ENCODE measurements at regions not wholly inside any gene's neighbourhood (a gene's known extent, or its start where the extent isn't known, plus 50 kb on each side); places are given as distances from the start of the nearest gene placed in this dataset.

- no peaks in the 10 kb centered on the region for H3K36me3 ChIP-seq (ENCODE audit: control insufficient read depth, insufficient read depth, low read length)
- DNase-seq, result no peak
- H3K27me3 ChIP-seq (replicated peaks; ENCODE audit: control insufficient read depth, insufficient read depth, low read length, poor library complexity, severe bottlenecking), result no peaks in the 10 kb centered on the region
- no peaks in the 10 kb centered on the region for H3K4me1 ChIP-seq (ENCODE audit: control insufficient read depth, insufficient read depth, low read length, poor library complexity, severe bottlenecking)
- H3K4me3 ChIP-seq (ENCODE audit: insufficient read depth, low read depth, low read length, poor library complexity, severe bottlenecking), result no peak overlapping the region
- H3K9me3 ChIP-seq (ENCODE audit: control insufficient read depth, low read length), result no peaks in the 10 kb centered on the region
- H3K27ac ChIP-seq (ENCODE audit: insufficient read depth, low read length, poor library complexity, severe bottlenecking), result no peak overlapping the region
These were observed 407.6 kb upstream of the BOD1L1 start for GRCh38 chr4:14035076-14035475.

DNA sequence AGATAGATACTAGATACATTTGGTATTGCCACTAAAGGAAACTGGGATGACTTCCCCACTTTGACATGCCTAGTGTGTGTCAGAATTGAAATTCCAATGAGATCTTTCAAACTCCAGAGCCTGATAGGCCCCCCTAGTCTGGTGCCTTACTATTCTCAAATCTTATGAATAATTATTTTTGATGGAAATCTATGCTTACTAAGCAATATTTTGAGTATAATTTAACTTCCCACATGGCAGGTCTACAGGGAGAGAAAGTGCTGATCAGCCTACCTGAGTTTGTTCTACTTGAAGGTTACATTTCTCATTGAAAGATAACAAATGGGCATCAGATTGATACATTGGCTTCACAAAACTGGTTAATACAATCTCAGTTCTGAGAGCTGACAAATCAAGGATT is 415.7 kb upstream of the BOD1L1 start:
- H3K27me3 ChIP-seq (replicated peaks; ENCODE audit: control insufficient read depth, insufficient read depth, low read length, poor library complexity, severe bottlenecking), result no peaks in the 10 kb centered on the region
- no peaks in the 10 kb centered on the region for H3K36me3 ChIP-seq (ENCODE audit: control insufficient read depth, insufficient read depth, low read length)
- H3K4me3 ChIP-seq (ENCODE audit: insufficient read depth, low read depth, low read length, poor library complexity, severe bottlenecking), result no peak overlapping the region
- H3K27ac ChIP-seq (ENCODE audit: insufficient read depth, low read length, poor library complexity, severe bottlenecking), result no peak overlapping the region
- no peaks in the 10 kb centered on the region for H3K9me3 ChIP-seq (ENCODE audit: control insufficient read depth, low read length)
- no peak for DNase-seq
- no peaks in the 10 kb centered on the region for H3K4me1 ChIP-seq (ENCODE audit: control insufficient read depth, insufficient read depth, low read length, poor library complexity, severe bottlenecking)

- no peak for DNase-seq
- Histone ChIP-seq H3K36me3 (ENCODE audit: control insufficient read depth, insufficient read depth, low read length) (no peaks in the 10 kb centered on the region), H3K9me3 (ENCODE audit: control insufficient read depth, low read length) (no peaks in the 10 kb centered on the region), H3K4me1 (ENCODE audit: control insufficient read depth, insufficient read depth, low read length, poor library complexity, severe bottlenecking) (no peaks in the 10 kb centered on the region), H3K27ac (ENCODE audit: insufficient read depth, low read length, poor library complexity, severe bottlenecking) (no peak overlapping the region), H3K4me3 (ENCODE audit: insufficient read depth, low read depth, low read length, poor library complexity, severe bottlenecking) (no peak overlapping the region), H3K27me3 (replicated peaks; ENCODE audit: control insufficient read depth, insufficient read depth, low read length, poor library complexity, severe bottlenecking) (no peaks in the 10 kb centered on the region)
These were observed 419.1 kb upstream of the BOD1L1 start for GRCh38 chr4:14046642-14047041.

GRCh38 chr4:14047840-14048239 is 420.3 kb upstream of the BOD1L1 start:
- H3K4me3 ChIP-seq (ENCODE audit: insufficient read depth, low read depth, low read length, poor library complexity, severe bottlenecking), result no peak overlapping the region
- H3K36me3 ChIP-seq (ENCODE audit: control insufficient read depth, insufficient read depth, low read length), result no peaks in the 10 kb centered on the region
- no peak for DNase-seq
- H3K4me1 ChIP-seq (ENCODE audit: control insufficient read depth, insufficient read depth, low read length, poor library complexity, severe bottlenecking), result no peaks in the 10 kb centered on the region
- no peaks in the 10 kb centered on the region for H3K27me3 ChIP-seq (replicated peaks; ENCODE audit: control insufficient read depth, insufficient read depth, low read length, poor library complexity, severe bottlenecking)
- no peaks in the 10 kb centered on the region for H3K9me3 ChIP-seq (ENCODE audit: control insufficient read depth, low read length)
- H3K27ac ChIP-seq (ENCODE audit: insufficient read depth, low read length, poor library complexity, severe bottlenecking), result no peak overlapping the region

- H3K27ac ChIP-seq (ENCODE audit: insufficient read depth, low read length, poor library complexity, severe bottlenecking), result no peak overlapping the region
- no peaks in the 10 kb centered on the region for H3K4me1 ChIP-seq (ENCODE audit: control insufficient read depth, insufficient read depth, low read length, poor library complexity, severe bottlenecking)
- no peaks in the 10 kb centered on the region for H3K9me3 ChIP-seq (ENCODE audit: control insufficient read depth, low read length)
- DNase-seq, result no peak
- no peak overlapping the region for H3K4me3 ChIP-seq (ENCODE audit: insufficient read depth, low read depth, low read length, poor library complexity, severe bottlenecking)
- no peaks in the 10 kb centered on the region for H3K36me3 ChIP-seq (ENCODE audit: control insufficient read depth, insufficient read depth, low read length)
- H3K27me3 ChIP-seq (replicated peaks; ENCODE audit: control insufficient read depth, insufficient read depth, low read length, poor library complexity, severe bottlenecking), result no peaks in the 10 kb centered on the region
These were observed 422.4 kb upstream of the BOD1L1 start for GRCh38 chr4:14049946-14050345.

- Histone ChIP-seq H3K36me3 (ENCODE audit: control insufficient read depth, insufficient read depth, low read length) (no peaks in the 10 kb centered on the region), H3K27me3 (replicated peaks; ENCODE audit: control insufficient read depth, insufficient read depth, low read length, poor library complexity, severe bottlenecking) (no peaks in the 10 kb centered on the region), H3K27ac (ENCODE audit: insufficient read depth, low read length, poor library complexity, severe bottlenecking) (no peak overlapping the region), H3K9me3 (ENCODE audit: control insufficient read depth, low read length) (no peaks in the 10 kb centered on the region), H3K4me3 (ENCODE audit: insufficient read depth, low read depth, low read length, poor library complexity, severe bottlenecking) (no peak overlapping the region), H3K4me1 (ENCODE audit: control insufficient read depth, insufficient read depth, low read length, poor library complexity, severe bottlenecking) (no peaks in the 10 kb centered on the region)
- DNase-seq, result no peak
These were observed 425.8 kb upstream of the BOD1L1 start for GRCh38 chr4:14053291-14053690.

DNA sequence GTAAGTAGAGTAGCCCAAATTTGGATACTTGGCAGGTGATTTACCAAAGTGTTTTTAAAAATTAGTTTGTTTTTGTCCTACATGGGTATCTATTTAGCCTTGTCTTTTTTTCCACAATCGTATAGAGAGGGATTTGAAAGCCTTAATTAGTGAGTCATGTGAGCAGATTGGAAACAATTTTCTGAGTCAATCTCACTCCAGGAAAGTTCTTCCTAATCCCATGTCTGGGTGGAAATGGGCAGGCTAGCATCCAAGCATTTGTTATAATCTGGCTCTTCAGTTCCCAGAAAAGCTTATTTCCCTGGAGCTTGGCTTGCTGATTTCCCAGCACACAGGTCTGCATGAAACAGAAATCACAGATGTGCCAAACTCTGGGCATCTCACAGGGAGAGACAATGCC is 426.9 kb upstream of the BOD1L1 start:
- DNase-seq, result no peak
- no peaks in the 10 kb centered on the region for H3K36me3 ChIP-seq (ENCODE audit: control insufficient read depth, insufficient read depth, low read length)
- no peaks in the 10 kb centered on the region for H3K4me1 ChIP-seq (ENCODE audit: control insufficient read depth, insufficient read depth, low read length, poor library complexity, severe bottlenecking)
- H3K9me3 ChIP-seq (ENCODE audit: control insufficient read depth, low read length), result no peaks in the 10 kb centered on the region
- H3K4me3 ChIP-seq (ENCODE audit: insufficient read depth, low read depth, low read length, poor library complexity, severe bottlenecking), result no peak overlapping the region
- no peaks in the 10 kb centered on the region for H3K27me3 ChIP-seq (replicated peaks; ENCODE audit: control insufficient read depth, insufficient read depth, low read length, poor library complexity, severe bottlenecking)
- H3K27ac ChIP-seq (ENCODE audit: insufficient read depth, low read length, poor library complexity, severe bottlenecking), result no peak overlapping the region

- Histone ChIP-seq H3K4me3 (ENCODE audit: insufficient read depth, low read depth, low read length, poor library complexity, severe bottlenecking) (no peak overlapping the region), H3K36me3 (ENCODE audit: control insufficient read depth, insufficient read depth, low read length) (no peaks in the 10 kb centered on the region), H3K9me3 (ENCODE audit: control insufficient read depth, low read length) (no peaks in the 10 kb centered on the region), H3K27ac (ENCODE audit: insufficient read depth, low read length, poor library complexity, severe bottlenecking) (no peak overlapping the region), H3K4me1 (ENCODE audit: control insufficient read depth, insufficient read depth, low read length, poor library complexity, severe bottlenecking) (no peaks in the 10 kb centered on the region), H3K27me3 (replicated peaks; ENCODE audit: control insufficient read depth, insufficient read depth, low read length, poor library complexity, severe bottlenecking) (no peaks in the 10 kb centered on the region)
- no peak for DNase-seq
These were observed 431.5 kb upstream of the BOD1L1 start for GRCh38 chr4:14059006-14059405.

GRCh38 chr4:14064984-14065383 is 437.5 kb upstream of the BOD1L1 start:
- H3K4me3 ChIP-seq (ENCODE audit: insufficient read depth, low read depth, low read length, poor library complexity, severe bottlenecking), result no peak overlapping the region
- H3K4me1 ChIP-seq (ENCODE audit: control insufficient read depth, insufficient read depth, low read length, poor library complexity, severe bottlenecking), result no peaks in the 10 kb centered on the region
- H3K36me3 ChIP-seq (ENCODE audit: control insufficient read depth, insufficient read depth, low read length), result no peaks in the 10 kb centered on the region

DNA sequence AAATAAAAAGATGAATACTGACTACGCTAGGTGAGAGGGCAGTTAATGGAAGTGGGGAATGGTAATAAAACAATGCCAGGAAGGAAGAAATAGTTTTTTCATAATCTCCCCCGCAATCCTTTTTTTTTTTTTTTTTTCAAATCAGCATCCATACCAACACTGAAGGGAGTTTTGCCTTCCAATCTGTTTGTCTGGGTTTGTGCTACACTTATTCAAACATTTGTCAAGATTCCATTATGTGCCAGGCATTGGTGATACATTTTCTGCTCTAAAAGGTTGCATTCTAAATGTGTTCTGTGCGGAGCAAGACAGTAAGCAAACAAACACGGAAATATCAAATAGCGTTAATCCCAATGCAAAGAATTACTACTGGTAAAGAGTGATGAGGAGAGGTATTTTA is 437.9 kb upstream of the BOD1L1 start:
- no peak for DNase-seq

More at GRCh38 chr4:14064984-14065383, 437.5 kb upstream of the BOD1L1 start:
- H3K9me3 ChIP-seq (ENCODE audit: control insufficient read depth, low read length), result no peaks in the 10 kb centered on the region
- DNase-seq, result no peak
- H3K27ac ChIP-seq (ENCODE audit: insufficient read depth, low read length, poor library complexity, severe bottlenecking), result no peak overlapping the region
- no peaks in the 10 kb centered on the region for H3K27me3 ChIP-seq (replicated peaks; ENCODE audit: control insufficient read depth, insufficient read depth, low read length, poor library complexity, severe bottlenecking)

GRCh38 chr4:14066979-14067378 is 439.5 kb upstream of the BOD1L1 start:
- H3K4me3 ChIP-seq (ENCODE audit: insufficient read depth, low read depth, low read length, poor library complexity, severe bottlenecking), result no peak overlapping the region
- H3K36me3 ChIP-seq (ENCODE audit: control insufficient read depth, insufficient read depth, low read length), result no peaks in the 10 kb centered on the region
- H3K4me1 ChIP-seq (ENCODE audit: control insufficient read depth, insufficient read depth, low read length, poor library complexity, severe bottlenecking), result no peaks in the 10 kb centered on the region
- no peak for DNase-seq
- H3K9me3 ChIP-seq (ENCODE audit: control insufficient read depth, low read length), result peaks cover 11% of the 10 kb centered on the region
- H3K27me3 ChIP-seq (replicated peaks; ENCODE audit: control insufficient read depth, insufficient read depth, low read length, poor library complexity, severe bottlenecking), result no peaks in the 10 kb centered on the region
- H3K27ac ChIP-seq (ENCODE audit: insufficient read depth, low read length, poor library complexity, severe bottlenecking), result no peak overlapping the region

More for the DNA sequence above, 437.9 kb upstream of the BOD1L1 start:
- no peaks in the 10 kb centered on the region for H3K27me3 ChIP-seq (replicated peaks; ENCODE audit: control insufficient read depth, insufficient read depth, low read length, poor library complexity, severe bottlenecking)
- H3K4me3 ChIP-seq (ENCODE audit: insufficient read depth, low read depth, low read length, poor library complexity, severe bottlenecking), result no peak overlapping the region
- no peak overlapping the region for H3K27ac ChIP-seq (ENCODE audit: insufficient read depth, low read length, poor library complexity, severe bottlenecking)
- no peaks in the 10 kb centered on the region for H3K9me3 ChIP-seq (ENCODE audit: control insufficient read depth, low read length)
- H3K4me1 ChIP-seq (ENCODE audit: control insufficient read depth, insufficient read depth, low read length, poor library complexity, severe bottlenecking), result no peaks in the 10 kb centered on the region
- H3K36me3 ChIP-seq (ENCODE audit: control insufficient read depth, insufficient read depth, low read length), result no peaks in the 10 kb centered on the region
